ENCODE measurements at regions not wholly inside any gene's neighbourhood (a gene's known extent, or its start where the extent isn't known, plus 50 kb on each side); places are given as distances from the start of the nearest gene placed in this dataset.
"Not testable (repeated sequence)": the region's sequence is repeated elsewhere in the genome, so short reads cannot be mapped to it uniquely, and the experiment has no call there.

DNA sequence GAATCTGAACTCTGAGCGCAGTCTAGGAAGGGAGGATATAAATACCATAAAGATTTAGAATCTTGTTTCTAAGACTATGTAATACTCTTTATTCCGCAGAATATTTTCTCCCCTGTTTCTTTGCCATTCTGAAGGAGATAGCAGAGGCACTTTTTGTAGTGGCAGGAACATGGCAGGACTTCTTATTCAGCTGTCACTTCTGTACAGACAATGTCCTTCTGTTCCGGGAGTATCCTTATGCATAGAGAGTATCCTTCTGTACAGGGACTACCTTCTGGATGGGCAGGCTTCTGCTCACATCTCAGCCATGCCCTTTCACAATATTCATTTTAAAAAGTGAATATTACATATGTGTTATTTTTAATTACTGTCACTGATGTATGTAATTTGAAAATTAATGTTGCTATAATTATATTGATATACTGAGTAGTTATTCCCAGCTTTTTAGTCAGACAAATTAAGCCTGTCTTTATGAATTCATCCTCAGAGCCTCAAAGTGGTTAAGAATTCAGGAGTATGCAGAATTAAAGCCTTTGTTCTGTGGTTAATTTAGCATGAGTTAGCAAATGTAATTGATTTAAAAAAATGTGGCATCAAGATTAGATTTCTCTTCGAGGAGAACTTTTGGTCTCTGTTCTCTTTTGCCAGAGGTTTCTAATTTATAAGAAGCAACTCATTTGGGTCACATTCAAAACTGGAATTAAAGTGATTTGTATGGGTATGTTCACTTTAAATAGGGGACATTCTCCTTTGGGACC is 174.4 kb downstream of the FHIP1A start:
- peak; percentile 49 for DNase-seq (ENCODE audit: low spot score)
- in situ Hi-C loops (cut with HindIII; ENCODE audit: low sequenced_read_pairs): no loop called here

DNA sequence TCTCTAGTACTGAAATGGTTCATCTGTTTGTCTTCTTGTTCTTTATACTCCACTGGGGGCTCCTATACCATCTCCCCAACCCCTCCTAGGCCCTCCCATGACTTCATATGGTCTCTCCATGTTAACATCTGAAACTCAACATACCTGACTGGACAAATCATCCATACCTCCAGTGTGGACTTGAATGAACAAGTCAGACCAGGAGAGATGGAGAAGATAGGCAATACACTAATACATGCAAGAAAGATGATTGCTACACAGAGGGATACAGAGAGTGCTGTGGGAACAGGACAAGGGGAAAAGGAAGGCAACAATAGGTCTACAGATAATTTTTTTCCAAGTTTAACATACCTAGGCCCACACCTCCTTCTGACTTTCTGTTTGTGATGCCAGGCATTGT is 175.1 kb downstream of the FHIP1A start:
- in situ Hi-C loops (cut with HindIII; ENCODE audit: low sequenced_read_pairs): no loop called here
- DNase-seq (ENCODE audit: low spot score): no peak

DNA sequence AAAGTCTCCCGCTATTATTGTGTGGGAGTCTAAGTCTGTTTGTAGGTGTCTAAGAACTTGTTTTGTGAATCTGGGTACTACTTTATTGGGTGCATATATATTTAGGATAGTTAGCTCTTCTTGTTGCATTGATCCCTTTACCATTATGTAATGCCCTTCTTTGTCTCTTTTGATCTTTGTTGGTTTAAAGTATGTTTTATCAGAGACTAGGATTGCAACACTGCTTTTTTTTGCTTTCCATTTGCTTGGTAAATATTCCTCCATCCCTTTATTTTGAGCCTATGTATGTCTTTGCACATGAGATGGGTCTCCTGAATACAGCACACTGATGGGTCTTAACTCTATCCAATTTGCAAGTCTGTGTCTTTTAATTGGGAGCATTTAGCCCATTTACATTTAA is 165.2 kb downstream of the GATB start:
- DNase-seq (ENCODE audit: low spot score); in situ Hi-C loops (cut with HindIII; ENCODE audit: low sequenced_read_pairs): not testable (repeated sequence)

DNA sequence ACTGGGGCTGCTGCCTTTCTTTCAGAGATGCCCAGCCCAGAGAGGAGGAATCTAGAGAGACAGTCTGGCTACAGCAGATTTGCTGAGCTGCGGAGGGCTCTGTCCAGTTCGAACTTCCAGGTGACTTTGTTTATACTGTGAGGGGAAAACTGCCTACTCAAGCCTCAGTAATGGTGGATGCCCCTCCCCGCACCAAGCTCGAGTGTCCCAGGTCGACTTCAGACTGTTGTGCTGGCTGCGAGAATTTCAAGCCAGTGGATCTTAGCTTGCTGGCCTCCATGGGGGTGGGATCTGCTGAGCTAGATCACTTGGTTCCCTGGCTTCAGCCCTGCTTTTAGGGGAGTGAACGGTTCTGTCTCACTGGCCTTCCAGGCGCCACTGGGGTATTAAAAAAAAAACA is 163.1 kb downstream of the GATB start:
- DNase-seq (ENCODE audit: low spot score); in situ Hi-C loops (cut with HindIII; ENCODE audit: low sequenced_read_pairs): not testable (repeated sequence)

DNA sequence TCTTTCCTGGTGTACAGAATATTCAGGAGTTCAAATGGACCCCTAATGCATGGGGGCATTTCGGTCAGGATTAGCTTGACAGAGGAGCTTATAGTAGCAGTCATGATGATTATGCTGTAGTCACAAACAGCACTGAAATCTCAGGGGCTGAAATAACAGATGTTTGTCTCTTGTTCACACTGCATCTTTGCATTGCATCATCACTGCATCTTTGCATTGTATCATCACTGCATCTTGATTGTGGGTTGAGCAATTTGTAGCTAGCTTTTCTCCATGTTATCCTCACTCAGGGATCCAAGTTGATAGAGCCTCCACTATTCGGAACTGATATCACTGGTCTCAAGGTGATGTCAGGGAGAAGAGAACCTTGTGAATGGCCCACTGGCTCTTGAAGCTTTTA is 160.9 kb downstream of the GATB start:
- in situ Hi-C loops (cut with HindIII; ENCODE audit: low sequenced_read_pairs): no loop called here
- DNase-seq (ENCODE audit: low spot score): no peak

DNA sequence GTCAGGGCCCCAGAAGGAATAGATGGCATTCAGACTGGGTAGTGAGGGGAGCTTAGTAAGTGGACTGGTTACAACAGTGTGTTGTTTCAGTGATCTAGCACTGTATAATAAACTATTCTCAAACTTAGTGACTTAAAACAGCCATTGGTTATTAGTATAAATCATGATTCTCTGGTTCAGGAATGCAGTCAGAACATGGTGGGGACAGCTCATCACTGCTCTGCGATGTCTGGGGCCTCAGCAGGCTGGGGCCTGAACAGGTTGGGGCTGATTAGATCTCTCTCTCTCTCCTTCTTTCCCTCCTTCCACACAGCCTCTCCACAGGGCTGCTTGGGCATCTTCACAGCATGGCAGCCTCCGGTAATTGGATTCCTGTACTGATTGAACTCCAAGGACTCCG is 160.4 kb downstream of the GATB start:
- DNase-seq (ENCODE audit: low spot score): no peak
- in situ Hi-C loops (cut with HindIII; ENCODE audit: low sequenced_read_pairs): no loop called here

DNA sequence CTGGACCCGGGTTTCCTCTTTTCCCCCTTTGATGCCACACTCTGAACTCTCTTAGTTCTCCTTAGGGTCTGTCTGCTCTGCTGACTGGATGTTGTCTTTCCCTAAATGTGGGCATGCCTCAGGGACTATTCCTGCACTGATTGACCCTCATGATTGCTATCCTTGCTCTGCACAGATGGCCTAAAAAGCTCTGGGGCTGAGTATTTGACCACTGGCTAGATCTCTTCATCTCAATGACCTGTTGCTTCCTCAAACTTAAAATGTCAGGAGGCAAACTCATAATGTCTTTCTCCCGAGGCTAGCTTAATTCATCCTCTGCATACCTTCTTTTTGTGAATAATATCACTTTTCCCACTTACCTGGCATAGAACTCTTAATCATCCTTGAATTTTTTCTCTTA is 157.4 kb downstream of the GATB start:
- in situ Hi-C loops (cut with HindIII; ENCODE audit: low sequenced_read_pairs): no loop called here
- no peak for DNase-seq (ENCODE audit: low spot score)

DNA sequence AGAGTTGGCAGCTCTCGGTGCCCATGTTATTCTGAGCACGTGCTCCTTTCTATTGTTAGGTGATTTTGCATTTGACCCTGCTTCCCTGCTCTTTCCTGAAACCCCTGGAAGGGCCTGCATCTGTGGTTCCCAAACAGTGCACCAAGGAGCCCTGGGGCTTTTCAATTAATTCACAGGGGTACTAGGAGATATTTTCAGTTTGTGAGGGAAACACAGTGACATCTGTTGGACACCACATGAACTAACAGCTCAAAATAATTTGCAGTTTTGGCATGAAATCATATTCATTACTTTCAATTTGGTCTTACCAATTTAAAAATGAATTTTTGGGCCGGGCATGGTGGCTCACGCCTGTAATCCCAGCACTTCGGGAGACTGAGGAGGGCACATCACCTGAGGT is 156.6 kb downstream of the GATB start:
- in situ Hi-C loops (cut with HindIII; ENCODE audit: low sequenced_read_pairs): no loop called here

DNA sequence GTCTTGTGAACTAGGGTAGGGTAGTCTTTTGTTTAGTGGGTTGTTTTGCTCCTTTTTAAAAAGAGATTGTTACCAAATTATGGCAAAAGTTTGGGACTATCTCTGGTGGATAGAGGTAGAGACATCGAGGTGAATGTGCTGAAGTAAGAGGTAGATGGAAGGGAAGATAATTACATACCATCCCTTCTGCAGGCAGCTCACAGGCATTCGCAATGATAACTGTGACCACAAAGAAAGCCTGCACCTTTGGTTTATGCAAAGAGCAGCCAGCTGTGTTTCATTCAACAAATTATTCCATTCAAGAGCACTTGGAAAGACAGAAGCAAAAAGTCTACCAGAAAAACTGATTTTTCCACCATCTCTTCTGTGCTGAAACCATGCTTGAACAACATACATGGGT is 155.6 kb downstream of the GATB start:
- in situ Hi-C loops (cut with HindIII; ENCODE audit: low sequenced_read_pairs): no loop called here

More for the DNA sequence above, 156.6 kb downstream of the GATB start:
- no peak for DNase-seq (ENCODE audit: low spot score)

DNA sequence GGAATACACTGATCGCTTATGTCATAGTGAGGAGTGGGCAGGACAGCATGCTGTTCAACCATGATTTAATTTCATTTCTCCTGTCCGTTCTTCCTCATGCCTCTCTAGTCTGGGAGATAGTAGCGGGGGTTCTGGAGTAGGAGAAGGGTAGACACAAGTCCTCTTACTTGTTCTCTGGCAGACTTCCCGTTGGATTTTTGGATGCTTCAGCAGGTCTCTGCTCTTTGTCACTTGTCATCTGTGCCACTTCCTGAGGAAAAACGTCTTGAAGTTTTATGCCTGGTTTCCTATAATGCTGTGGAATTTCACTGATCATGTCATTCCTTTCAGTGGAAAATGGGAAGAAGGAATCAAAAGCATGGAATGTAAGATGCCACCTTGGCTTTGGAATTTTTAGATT is 154.7 kb downstream of the GATB start:
- in situ Hi-C loops (cut with HindIII; ENCODE audit: low sequenced_read_pairs): no loop called here
- DNase-seq (ENCODE audit: low spot score): no peak

More for the DNA sequence above, 155.6 kb downstream of the GATB start:
- no peak for DNase-seq (ENCODE audit: low spot score)

DNA sequence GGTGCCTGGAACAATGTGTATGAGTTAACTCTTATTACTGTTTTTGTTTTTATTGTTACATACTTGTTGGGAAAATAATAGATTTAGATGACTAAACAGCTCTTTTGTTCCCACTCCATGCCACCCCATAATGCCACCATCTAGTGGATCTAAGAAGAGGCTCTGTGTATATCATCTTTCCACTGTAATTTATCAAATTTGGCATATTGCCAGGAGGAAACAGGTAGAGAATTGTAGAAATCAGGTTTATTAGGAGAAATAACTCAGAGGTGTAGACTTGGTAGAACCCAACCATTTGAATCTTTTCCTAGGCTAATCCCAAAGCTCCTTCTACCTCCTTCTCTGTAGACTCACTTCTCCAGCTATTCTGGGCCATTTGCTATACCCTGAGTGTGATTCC is 150.6 kb downstream of the GATB start:
- DNase-seq (ENCODE audit: low spot score): no peak
- in situ Hi-C loops (cut with HindIII; ENCODE audit: low sequenced_read_pairs): no loop called here

DNA sequence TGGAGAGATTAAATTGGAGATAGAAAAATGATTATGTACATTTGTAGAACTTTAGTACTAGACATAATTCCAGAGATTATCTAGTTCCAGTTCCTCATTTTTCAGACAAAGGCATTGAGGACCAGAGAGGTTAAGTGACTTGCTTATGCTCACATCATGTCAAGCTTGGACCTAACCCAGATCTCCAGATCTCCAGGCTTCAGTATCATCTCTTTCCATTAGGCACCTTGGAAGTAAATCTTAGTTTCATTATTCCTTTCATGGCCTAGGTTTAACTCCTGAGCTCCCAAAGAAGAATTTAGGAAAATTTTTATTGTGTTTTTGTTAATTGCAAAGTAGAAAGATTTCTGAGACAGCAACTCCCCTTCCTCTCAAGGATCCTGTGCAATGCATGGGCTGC is 148.8 kb downstream of the GATB start:
- in situ Hi-C loops (cut with HindIII; ENCODE audit: low sequenced_read_pairs): no loop called here
- DNase-seq (ENCODE audit: low spot score): no peak

DNA sequence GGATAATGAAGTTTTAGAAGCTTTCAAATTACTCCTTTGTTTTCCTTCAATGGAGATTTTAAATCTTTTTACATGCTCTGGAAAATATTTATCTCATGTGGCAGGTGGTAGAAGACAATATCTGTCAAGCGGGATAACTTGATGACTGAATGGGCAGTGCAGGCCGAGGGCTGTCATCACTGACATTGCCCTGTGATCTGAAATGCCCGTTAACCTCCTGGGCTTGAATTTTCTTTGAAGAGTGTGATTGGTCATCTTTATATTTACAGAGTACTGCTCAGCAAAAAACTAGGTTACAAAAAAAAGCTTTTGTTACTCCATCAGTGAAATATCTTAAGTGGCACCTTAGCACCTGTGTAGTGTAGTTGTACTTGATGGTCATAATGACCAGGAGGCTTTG is 147.5 kb downstream of the GATB start:
- no peak for DNase-seq (ENCODE audit: low spot score)
- in situ Hi-C loops (cut with HindIII; ENCODE audit: low sequenced_read_pairs): no loop called here

DNA sequence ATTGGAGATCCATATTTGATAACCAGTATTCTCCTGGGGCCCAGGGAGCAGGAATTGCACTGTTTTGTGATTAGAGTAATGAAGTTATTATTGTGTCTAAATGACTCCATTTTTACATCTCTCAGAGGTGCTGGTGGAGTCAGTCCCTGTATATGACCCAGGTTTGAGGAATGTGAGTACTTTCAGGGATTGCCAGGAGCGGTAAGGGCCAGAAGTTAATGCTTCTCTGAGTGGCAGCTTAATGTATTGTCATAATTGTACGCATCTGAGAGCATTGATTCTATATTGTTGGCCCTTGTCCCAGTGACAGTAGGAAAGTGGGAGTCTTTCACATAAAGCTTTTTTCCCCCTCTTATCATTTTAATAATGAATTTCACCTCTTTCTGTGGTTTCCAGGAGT is 146.2 kb downstream of the GATB start:
- DNase-seq (ENCODE audit: low spot score): no peak
- in situ Hi-C loops (cut with HindIII; ENCODE audit: low sequenced_read_pairs): no loop called here

DNA sequence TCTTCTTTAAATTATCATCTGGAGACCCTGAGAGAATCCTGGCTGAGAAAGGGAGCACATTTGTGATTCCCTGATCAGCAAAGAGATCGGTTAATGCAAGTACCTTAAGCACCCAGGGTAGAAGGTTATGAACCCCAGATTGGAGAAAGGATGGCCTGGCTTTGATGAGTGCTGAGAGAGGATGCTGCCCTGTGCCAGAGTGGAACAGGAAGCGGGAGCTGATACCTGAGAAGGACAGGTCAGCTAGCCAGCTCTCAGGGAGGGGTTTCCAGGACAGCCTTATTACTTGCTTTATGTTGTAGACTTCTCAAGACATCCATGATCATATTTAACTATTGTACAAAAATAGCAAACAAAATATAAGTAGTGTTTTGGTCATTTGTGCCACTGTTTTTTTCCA is 141.9 kb downstream of the GATB start:
- DNase-seq (ENCODE audit: low spot score): no peak
- in situ Hi-C loops (cut with HindIII; ENCODE audit: low sequenced_read_pairs): no loop called here

DNA sequence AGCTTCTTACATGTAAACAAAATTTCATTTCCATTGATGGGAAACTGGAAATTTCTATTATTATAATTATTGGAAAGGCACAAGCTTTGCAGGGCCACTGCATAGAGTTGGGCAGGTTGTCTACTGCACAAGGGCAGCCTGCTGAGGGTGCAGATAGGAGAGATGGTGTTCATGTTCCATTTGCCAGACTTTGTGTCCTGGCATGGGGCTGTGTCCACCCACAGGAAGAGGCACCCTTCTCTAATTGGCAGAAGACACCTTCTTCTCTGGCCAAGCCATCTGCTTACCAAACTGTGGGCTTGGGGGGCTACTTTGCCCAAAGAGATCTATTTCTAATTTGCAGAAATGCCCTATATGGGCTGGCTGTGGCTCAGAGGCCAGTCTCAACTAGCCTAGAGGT is 140.7 kb downstream of the GATB start:
- peak; percentile 76 for DNase-seq (ENCODE audit: low spot score)
- in situ Hi-C loops (cut with HindIII; ENCODE audit: low sequenced_read_pairs): no loop called here
